ENCODE measurements at regions not wholly inside any gene's neighbourhood (a gene's known extent, or its start where the extent isn't known, plus 50 kb on each side); places are given as distances from the start of the nearest gene placed in this dataset.

DNA sequence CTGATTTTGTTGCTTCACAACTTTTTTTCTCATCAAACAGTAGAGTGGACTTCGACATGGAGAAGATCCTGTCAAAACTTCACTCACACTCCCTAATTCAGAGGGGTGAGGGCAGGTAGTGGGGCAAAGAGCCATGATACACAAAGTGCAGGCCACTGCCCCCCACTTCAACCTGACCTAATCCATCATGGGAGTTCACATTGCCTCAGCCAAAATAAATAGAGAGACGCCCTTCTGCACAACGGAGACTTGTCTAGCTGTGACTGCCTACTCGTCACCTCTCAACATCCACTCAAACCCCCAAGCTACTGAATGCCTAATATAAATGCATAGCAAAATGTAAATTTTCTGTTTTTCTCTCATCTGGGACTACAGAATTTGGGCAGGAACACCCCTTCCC, 213.2 kb downstream of the PMP22 start:
- TF ChIP-seq, protein P1, sequence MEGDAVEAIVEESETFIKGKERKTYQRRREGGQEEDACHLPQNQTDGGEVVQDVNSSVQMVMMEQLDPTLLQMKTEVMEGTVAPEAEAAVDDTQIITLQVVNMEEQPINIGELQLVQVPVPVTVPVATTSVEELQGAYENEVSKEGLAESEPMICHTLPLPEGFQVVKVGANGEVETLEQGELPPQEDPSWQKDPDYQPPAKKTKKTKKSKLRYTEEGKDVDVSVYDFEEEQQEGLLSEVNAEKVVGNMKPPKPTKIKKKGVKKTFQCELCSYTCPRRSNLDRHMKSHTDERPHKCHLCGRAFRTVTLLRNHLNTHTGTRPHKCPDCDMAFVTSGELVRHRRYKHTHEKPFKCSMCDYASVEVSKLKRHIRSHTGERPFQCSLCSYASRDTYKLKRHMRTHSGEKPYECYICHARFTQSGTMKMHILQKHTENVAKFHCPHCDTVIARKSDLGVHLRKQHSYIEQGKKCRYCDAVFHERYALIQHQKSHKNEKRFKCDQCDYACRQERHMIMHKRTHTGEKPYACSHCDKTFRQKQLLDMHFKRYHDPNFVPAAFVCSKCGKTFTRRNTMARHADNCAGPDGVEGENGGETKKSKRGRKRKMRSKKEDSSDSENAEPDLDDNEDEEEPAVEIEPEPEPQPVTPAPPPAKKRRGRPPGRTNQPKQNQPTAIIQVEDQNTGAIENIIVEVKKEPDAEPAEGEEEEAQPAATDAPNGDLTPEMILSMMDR (IDR thresholded peaks at IDR 0.05) = no peak
- no peak for DNase-seq (ENCODE audit: low spot score)
- no peak overlapping the region for H3K4me3 ChIP-seq
- H3K27ac ChIP-seq = no peak overlapping the region

GRCh38 chr17:15049795-15050160, 215.3 kb downstream of the PMP22 start:
- TF ChIP-seq, protein P1 (IDR thresholded peaks at IDR 0.05) = no peak
- H3K4me3 ChIP-seq = no peak overlapping the region
- H3K27ac ChIP-seq = no peak overlapping the region
- DNase-seq (ENCODE audit: low spot score) = no peak

GRCh38 chr17:15048933-15049794, 216.0 kb downstream of the PMP22 start:
- no peak overlapping the region for H3K27ac ChIP-seq
- no peak overlapping the region for H3K4me3 ChIP-seq
- no peak for DNase-seq (ENCODE audit: low spot score)
- TF ChIP-seq, protein P1 (IDR thresholded peaks at IDR 0.05) = no peak

GRCh38 chr17:15048381-15048780, 216.7 kb downstream of the PMP22 start:
- no peak overlapping the region for H3K4me3 ChIP-seq
- DNase-seq (ENCODE audit: low spot score) = no peak
- H3K27ac ChIP-seq = no peak overlapping the region
- TF ChIP-seq, protein P1 (IDR thresholded peaks at IDR 0.05) = no peak

GRCh38 chr17:15042311-15042710, 222.8 kb downstream of the PMP22 start:
- DNase-seq (ENCODE audit: low spot score) = no peak
- TF ChIP-seq, protein P1 (IDR thresholded peaks at IDR 0.05) = no peak
- H3K4me3 ChIP-seq = no peak overlapping the region
- H3K27ac ChIP-seq = no peak overlapping the region

DNA sequence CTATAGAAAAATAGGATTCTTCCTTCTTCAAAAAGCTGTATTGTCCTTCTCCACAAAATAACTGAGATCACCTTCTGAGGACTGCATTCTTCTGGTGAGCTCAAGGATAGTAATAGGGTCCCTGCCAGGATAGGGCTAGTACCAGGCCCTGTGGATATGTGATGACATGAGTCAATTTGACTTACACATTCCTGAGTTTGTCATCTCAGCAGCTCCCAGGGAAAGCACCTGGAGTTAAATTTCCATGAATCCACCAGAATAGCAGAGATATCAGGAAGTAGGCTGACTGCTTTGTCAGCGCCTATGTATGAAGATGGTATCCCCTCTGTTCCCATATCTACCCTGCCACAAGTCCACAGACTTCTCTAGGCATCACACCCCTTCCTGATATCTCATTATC, 225.8 kb downstream of the PMP22 start:
- H3K27ac ChIP-seq = no peak overlapping the region
- no peak overlapping the region for H3K4me3 ChIP-seq
- TF ChIP-seq, protein P1 (IDR thresholded peaks at IDR 0.05) = no peak
- DNase-seq (ENCODE audit: low spot score) = no peak

GRCh38 chr17:15038656-15039055, 226.5 kb downstream of the PMP22 start:
- Histone ChIP-seq H3K4me3 (no peak overlapping the region), H3K27ac (no peak overlapping the region)
- TF ChIP-seq, protein P1 (IDR thresholded peaks at IDR 0.05) = no peak
- DNase-seq (ENCODE audit: low spot score) = no peak
